Chondrocyte (in vitro differentiated cells): ENCODE measurements at regions not wholly inside any gene's neighbourhood (a gene's known extent, or its start where the extent isn't known, plus 50 kb on each side); places are given as distances from the start of the nearest gene placed in this dataset.

Experiments used
- DNase-seq: peaks from one replicate; pipeline ENCODE4 v3.0.0; 2021; ENCODE audit warnings: mixed read lengths, low spot score
- H3K27ac Mint-ChIP-seq: one replicate; pipeline ENCODE4 v1.8.0; 2021; ENCODE audit warnings: mild to moderate bottlenecking, moderate library complexity, mixed read lengths; ENCODE audit not compliant: unreplicated experiment
- H3K27me3 Mint-ChIP-seq: 2 replicates; pipeline ENCODE4 v1.8.0; 2021; ENCODE audit warnings: low read depth, mixed read lengths
- H3K36me3 Mint-ChIP-seq: 2 replicates; pipeline ENCODE4 v1.8.0; 2021; ENCODE audit warnings: low read depth, mixed read lengths
- H3K4me1 Mint-ChIP-seq: 2 replicates; pipeline ENCODE4 v1.8.0; 2021; ENCODE audit warnings: low read depth, mild to moderate bottlenecking, mixed read lengths
- H3K4me3 Mint-ChIP-seq: one replicate; pipeline ENCODE4 v1.8.0; 2021; ENCODE audit warnings: mild to moderate bottlenecking, moderate library complexity, mixed read lengths; ENCODE audit not compliant: unreplicated experiment
- H3K9me3 Mint-ChIP-seq: 2 replicates; pipeline ENCODE4 v1.8.0; 2021; ENCODE audit warnings: low read depth, mixed read lengths
- CTCF ChIP-seq: fragments of 200-600 bp; sonication (generic); IDR thresholded peaks from 2 replicates; pipeline ENCODE4 v1.5.0; 2021; ENCODE audit warnings: antibody characterized with exemption, mild to moderate bottlenecking, moderate library complexity

- H3K9me3 Mint-ChIP-seq: peaks cover 15% of the 10 kb centered on the region
- no peaks in the 10 kb centered on the region for H3K4me1 Mint-ChIP-seq
Observed at GRCh38 chr19:28372576-28373247, 840.2 kb downstream of the UQCRFS1 start.

DNA sequence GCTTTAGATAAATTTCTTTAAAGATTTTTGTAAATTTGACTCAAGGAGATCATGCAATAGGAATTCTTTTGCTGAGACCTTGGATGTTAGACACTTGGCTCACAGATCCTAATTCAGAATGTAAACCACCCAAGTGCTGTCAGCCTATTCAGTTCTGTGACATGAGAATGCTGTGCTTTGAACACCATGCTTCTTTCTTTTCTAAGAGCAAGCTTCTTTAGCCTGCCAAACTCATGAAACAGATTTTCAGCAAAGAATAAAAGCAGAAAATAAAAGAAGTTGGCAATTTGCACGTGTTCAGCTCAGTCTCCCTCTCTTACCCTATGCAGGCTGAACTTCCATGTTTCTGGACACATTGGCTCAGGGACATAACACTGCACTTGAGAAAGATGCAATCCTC, 845.8 kb downstream of the UQCRFS1 start:
- H3K4me1 Mint-ChIP-seq: no peaks in the 10 kb centered on the region
- H3K27ac Mint-ChIP-seq: no peak overlapping the region
- no peak for DNase-seq
- peaks cover 19% of the 10 kb centered on the region for H3K9me3 Mint-ChIP-seq
- peaks cover 8% of the 10 kb centered on the region for H3K27me3 Mint-ChIP-seq
- H3K4me3 Mint-ChIP-seq: no peak overlapping the region
- H3K36me3 Mint-ChIP-seq: no peaks in the 10 kb centered on the region
- TF ChIP-seq CTCF: no peak

More at GRCh38 chr19:28372576-28373247, 840.2 kb downstream of the UQCRFS1 start:
- TF ChIP-seq CTCF: no peak
- no peak overlapping the region for H3K4me3 Mint-ChIP-seq
- H3K27ac Mint-ChIP-seq: no peak overlapping the region
- no peak for DNase-seq
- no peaks in the 10 kb centered on the region for H3K36me3 Mint-ChIP-seq
- peaks cover 4% of the 10 kb centered on the region for H3K27me3 Mint-ChIP-seq

DNA sequence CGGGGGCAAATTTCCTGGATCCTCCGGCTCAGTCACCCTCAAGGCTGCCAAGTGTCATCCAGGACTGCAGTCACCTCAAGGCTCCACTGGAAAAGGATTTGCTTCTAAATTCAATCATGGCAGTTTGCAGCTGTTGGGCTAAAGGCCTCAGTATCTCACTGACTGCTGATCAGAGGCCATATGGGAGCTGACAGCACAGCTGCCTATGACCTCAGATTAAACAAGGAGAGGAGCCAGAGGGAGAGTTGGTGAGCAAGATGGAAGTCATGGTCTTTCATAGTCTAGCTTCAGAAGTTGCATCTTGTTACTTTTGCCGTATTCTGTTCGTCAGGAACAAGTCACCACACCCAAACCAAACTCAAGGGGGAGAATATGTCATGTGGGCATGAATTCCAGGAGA, 849.7 kb downstream of the UQCRFS1 start:
- no peak for TF ChIP-seq CTCF
- Mint-ChIP-seq H3K4me3 (no peak overlapping the region), H3K4me1 (no peaks in the 10 kb centered on the region), H3K36me3 (no peaks in the 10 kb centered on the region), H3K27ac (no peak overlapping the region), H3K9me3 (peaks cover 4% of the 10 kb centered on the region), H3K27me3 (peaks cover 5% of the 10 kb centered on the region)
- no peak for DNase-seq

GRCh38 chr19:28359431-28360414, 853.2 kb downstream of the UQCRFS1 start:
- DNase-seq: no peak
- H3K4me1 Mint-ChIP-seq: no peaks in the 10 kb centered on the region
- no peaks in the 10 kb centered on the region for H3K27me3 Mint-ChIP-seq
- no peak for TF ChIP-seq CTCF
- H3K4me3 Mint-ChIP-seq: no peak overlapping the region
- no peaks in the 10 kb centered on the region for H3K36me3 Mint-ChIP-seq
- no peak overlapping the region for H3K27ac Mint-ChIP-seq
- peaks cover 4% of the 10 kb centered on the region for H3K9me3 Mint-ChIP-seq

DNA sequence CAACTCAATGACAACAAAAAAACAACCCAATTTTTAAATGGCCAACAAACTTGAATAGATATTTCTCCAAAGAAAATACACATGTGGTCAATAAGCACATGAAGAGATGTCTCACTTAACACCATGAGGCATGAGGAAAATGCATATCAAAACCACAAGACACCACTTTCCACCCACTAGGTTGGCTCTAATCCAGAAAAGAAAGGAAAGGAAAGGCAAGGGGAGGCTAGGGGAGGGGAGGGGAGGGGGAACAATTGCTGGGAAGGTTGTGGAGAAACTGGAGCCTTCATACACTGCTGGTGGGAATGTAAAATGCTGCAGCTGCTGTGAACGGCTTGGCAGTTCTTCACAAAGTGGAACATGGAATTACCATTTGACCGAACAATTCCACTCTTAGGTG, 854.3 kb downstream of the UQCRFS1 start:
- no peaks in the 10 kb centered on the region for H3K36me3 Mint-ChIP-seq
- H3K27me3 Mint-ChIP-seq: no peaks in the 10 kb centered on the region
- peaks cover 7% of the 10 kb centered on the region for H3K9me3 Mint-ChIP-seq
- H3K4me3 Mint-ChIP-seq: no peak overlapping the region
- no peak for TF ChIP-seq CTCF
- no peaks in the 10 kb centered on the region for H3K4me1 Mint-ChIP-seq
- no peak for DNase-seq
- H3K27ac Mint-ChIP-seq: no peak overlapping the region
